ENCODE measurements at regions not wholly inside any gene's neighbourhood (a gene's known extent, or its start where the extent isn't known, plus 50 kb on each side); places are given as distances from the start of the nearest gene placed in this dataset.

DNA sequence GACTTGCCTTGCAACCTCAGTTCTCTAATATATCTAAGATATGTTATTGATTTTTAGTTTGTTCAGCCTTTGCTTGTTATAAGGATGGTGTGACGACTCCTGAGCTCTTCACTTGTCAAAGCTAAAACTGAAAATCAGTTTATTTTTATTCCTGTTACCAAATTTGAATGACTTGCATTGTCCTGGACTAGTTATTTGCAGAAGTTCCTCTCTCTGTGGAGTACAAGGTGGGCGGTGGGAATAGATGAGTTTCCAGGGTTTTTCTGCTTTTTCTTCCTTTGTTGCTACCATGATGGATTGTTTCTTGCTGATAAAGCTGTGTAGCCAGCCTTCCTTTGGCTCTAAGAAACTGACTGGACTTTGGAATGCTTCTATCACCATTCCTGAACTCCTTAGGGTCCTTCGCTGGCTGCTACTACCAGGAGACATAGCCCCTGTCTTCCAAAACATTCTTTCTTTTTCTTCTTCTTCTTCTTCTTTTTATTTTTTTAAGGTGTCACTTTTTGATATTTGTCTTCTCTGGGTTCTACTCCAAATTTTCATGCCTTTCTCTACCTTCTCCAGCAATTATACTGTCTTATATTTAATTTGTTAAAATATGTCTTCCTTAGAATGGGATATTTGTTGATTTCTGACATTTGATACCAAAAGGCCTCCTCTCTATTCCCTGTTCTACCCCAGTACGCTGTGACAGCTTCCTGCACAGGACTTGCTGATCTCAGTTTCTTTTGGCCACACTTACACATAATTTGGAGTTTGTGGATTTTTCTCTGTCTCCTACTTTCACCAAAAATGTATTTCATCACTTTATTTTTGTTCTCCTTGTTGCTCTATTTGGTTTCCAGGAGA lies 145.1 kb upstream of the THRB start:
- no peaks in the 10 kb centered on the region; the same call in 1 of the 2 replicates for H3K9me2 ChIP-seq (ENCODE audit: insufficient read depth)
- H2AFZ ChIP-seq: no peak overlapping the region
- no peak overlapping the region for H3K4me2 ChIP-seq
- H3K27me3 ChIP-seq (ENCODE audit: insufficient read depth): no peaks in the 10 kb centered on the region
- H3F3A ChIP-seq (replicated peaks; ENCODE audit: low read depth): no peaks in the 10 kb centered on the region
- H3K4me3 ChIP-seq: no peak overlapping the region
- H3K36me3 ChIP-seq (ENCODE audit: insufficient read depth): no peaks in the 10 kb centered on the region
- H3K4me3 Mint-ChIP-seq: no peak overlapping the region
- H4K20me1 ChIP-seq (replicated peaks; ENCODE audit: insufficient read depth): no peaks in the 10 kb centered on the region
- peaks cover 5% of the 10 kb centered on the region; the same call in 2 of the 3 replicates for H3K9me3 Mint-ChIP-seq
- ATAC-seq: no peak
- no peaks in the 10 kb centered on the region for H3K79me2 ChIP-seq (replicated peaks; ENCODE audit: insufficient read depth)
- TF ChIP-seq STAT1 (IDR thresholded peaks at IDR 0.05; ENCODE audit: unreplicated experiment) (no peak), EZH2 (IDR thresholded peaks at IDR 0.05; ENCODE audit: low read depth, unreplicated experiment) (no peak), EZH2phosphoT487 (IDR thresholded peaks at IDR 0.05; ENCODE audit: unreplicated experiment) (no peak), ZNF114 (CRISPR knock-in tag; IDR thresholded peaks at IDR 0.05) (no peak), POLR2AphosphoS5 (IDR thresholded peaks at IDR 0.05; ENCODE audit: low read depth) (no peak), JUNB (IDR thresholded peaks at IDR 0.05; ENCODE audit: unreplicated experiment) (no peak), CREB1 (CRISPR knock-in tag; IDR thresholded peaks at IDR 0.05; ENCODE audit: low read depth) (no peak), ZNF331 (CRISPR knock-in tag; IDR thresholded peaks at IDR 0.05; ENCODE audit: low read depth) (no peak), NANOG (IDR thresholded peaks at IDR 0.05; ENCODE audit: borderline replicate concordance) (no peak)
- TF ChIP-seq, protein P1, sequence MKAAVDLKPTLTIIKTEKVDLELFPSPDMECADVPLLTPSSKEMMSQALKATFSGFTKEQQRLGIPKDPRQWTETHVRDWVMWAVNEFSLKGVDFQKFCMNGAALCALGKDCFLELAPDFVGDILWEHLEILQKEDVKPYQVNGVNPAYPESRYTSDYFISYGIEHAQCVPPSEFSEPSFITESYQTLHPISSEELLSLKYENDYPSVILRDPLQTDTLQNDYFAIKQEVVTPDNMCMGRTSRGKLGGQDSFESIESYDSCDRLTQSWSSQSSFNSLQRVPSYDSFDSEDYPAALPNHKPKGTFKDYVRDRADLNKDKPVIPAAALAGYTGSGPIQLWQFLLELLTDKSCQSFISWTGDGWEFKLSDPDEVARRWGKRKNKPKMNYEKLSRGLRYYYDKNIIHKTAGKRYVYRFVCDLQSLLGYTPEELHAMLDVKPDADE (IDR thresholded peaks at IDR 0.05): no peak
- TF ChIP-seq, protein P2, sequence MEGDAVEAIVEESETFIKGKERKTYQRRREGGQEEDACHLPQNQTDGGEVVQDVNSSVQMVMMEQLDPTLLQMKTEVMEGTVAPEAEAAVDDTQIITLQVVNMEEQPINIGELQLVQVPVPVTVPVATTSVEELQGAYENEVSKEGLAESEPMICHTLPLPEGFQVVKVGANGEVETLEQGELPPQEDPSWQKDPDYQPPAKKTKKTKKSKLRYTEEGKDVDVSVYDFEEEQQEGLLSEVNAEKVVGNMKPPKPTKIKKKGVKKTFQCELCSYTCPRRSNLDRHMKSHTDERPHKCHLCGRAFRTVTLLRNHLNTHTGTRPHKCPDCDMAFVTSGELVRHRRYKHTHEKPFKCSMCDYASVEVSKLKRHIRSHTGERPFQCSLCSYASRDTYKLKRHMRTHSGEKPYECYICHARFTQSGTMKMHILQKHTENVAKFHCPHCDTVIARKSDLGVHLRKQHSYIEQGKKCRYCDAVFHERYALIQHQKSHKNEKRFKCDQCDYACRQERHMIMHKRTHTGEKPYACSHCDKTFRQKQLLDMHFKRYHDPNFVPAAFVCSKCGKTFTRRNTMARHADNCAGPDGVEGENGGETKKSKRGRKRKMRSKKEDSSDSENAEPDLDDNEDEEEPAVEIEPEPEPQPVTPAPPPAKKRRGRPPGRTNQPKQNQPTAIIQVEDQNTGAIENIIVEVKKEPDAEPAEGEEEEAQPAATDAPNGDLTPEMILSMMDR (conservative IDR thresholded peaks at IDR 0.05; ENCODE audit: low read depth in 2 of 2): no peak
- TF ChIP-seq, protein P3, sequence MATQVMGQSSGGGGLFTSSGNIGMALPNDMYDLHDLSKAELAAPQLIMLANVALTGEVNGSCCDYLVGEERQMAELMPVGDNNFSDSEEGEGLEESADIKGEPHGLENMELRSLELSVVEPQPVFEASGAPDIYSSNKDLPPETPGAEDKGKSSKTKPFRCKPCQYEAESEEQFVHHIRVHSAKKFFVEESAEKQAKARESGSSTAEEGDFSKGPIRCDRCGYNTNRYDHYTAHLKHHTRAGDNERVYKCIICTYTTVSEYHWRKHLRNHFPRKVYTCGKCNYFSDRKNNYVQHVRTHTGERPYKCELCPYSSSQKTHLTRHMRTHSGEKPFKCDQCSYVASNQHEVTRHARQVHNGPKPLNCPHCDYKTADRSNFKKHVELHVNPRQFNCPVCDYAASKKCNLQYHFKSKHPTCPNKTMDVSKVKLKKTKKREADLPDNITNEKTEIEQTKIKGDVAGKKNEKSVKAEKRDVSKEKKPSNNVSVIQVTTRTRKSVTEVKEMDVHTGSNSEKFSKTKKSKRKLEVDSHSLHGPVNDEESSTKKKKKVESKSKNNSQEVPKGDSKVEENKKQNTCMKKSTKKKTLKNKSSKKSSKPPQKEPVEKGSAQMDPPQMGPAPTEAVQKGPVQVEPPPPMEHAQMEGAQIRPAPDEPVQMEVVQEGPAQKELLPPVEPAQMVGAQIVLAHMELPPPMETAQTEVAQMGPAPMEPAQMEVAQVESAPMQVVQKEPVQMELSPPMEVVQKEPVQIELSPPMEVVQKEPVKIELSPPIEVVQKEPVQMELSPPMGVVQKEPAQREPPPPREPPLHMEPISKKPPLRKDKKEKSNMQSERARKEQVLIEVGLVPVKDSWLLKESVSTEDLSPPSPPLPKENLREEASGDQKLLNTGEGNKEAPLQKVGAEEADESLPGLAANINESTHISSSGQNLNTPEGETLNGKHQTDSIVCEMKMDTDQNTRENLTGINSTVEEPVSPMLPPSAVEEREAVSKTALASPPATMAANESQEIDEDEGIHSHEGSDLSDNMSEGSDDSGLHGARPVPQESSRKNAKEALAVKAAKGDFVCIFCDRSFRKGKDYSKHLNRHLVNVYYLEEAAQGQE (IDR thresholded peaks at IDR 0.05; ENCODE audit: unreplicated experiment): no peak
- TF ChIP-seq, protein P4, sequence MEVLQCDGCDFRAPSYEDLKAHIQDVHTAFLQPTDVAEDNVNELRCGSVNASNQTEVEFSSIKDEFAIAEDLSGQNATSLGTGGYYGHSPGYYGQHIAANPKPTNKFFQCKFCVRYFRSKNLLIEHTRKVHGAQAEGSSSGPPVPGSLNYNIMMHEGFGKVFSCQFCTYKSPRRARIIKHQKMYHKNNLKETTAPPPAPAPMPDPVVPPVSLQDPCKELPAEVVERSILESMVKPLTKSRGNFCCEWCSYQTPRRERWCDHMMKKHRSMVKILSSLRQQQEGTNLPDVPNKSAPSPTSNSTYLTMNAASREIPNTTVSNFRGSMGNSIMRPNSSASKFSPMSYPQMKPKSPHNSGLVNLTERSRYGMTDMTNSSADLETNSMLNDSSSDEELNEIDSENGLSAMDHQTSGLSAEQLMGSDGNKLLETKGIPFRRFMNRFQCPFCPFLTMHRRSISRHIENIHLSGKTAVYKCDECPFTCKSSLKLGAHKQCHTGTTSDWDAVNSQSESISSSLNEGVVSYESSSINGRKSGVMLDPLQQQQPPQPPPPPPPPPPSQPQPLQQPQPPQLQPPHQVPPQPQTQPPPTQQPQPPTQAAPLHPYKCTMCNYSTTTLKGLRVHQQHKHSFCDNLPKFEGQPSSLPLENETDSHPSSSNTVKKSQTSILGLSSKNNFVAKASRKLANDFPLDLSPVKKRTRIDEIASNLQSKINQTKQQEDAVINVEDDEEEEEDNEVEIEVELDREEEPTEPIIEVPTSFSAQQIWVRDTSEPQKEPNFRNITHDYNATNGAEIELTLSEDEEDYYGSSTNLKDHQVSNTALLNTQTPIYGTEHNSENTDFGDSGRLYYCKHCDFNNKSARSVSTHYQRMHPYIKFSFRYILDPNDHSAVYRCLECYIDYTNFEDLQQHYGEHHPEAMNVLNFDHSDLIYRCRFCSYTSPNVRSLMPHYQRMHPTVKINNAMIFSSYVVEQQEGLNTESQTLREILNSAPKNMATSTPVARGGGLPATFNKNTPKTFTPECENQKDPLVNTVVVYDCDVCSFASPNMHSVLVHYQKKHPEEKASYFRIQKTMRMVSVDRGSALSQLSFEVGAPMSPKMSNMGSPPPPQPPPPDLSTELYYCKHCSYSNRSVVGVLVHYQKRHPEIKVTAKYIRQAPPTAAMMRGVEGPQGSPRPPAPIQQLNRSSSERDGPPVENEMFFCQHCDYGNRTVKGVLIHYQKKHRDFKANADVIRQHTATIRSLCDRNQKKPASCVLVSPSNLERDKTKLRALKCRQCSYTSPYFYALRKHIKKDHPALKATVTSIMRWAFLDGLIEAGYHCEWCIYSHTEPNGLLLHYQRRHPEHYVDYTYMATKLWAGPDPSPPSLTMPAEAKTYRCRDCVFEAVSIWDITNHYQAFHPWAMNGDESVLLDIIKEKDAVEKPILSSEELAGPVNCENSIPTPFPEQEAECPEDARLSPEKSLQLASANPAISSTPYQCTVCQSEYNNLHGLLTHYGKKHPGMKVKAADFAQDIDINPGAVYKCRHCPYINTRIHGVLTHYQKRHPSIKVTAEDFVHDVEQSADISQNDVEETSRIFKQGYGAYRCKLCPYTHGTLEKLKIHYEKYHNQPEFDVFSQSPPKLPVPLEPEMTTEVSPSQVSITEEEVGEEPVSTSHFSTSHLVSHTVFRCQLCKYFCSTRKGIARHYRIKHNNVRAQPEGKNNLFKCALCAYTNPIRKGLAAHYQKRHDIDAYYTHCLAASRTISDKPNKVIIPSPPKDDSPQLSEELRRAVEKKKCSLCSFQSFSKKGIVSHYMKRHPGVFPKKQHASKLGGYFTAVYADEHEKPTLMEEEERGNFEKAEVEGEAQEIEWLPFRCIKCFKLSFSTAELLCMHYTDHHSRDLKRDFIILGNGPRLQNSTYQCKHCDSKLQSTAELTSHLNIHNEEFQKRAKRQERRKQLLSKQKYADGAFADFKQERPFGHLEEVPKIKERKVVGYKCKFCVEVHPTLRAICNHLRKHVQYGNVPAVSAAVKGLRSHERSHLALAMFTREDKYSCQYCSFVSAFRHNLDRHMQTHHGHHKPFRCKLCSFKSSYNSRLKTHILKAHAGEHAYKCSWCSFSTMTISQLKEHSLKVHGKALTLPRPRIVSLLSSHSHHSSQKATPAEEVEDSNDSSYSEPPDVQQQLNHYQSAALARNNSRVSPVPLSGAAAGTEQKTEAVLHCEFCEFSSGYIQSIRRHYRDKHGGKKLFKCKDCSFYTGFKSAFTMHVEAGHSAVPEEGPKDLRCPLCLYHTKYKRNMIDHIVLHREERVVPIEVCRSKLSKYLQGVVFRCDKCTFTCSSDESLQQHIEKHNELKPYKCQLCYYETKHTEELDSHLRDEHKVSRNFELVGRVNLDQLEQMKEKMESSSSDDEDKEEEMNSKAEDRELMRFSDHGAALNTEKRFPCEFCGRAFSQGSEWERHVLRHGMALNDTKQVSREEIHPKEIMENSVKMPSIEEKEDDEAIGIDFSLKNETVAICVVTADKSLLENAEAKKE (CRISPR knock-in tag; IDR thresholded peaks at IDR 0.05): no peak
- no peak overlapping the region for H3K27ac Mint-ChIP-seq
- no peaks in the 10 kb centered on the region for H3K27me3 Mint-ChIP-seq (ENCODE audit: insufficient read depth, low read depth, poor library complexity)
- H3K4me1 Mint-ChIP-seq: peaks cover 20% of the 10 kb centered on the region
- no peaks in the 10 kb centered on the region for H3K4me1 ChIP-seq (ENCODE audit: insufficient read depth)
- no peak overlapping the region for H3K27ac ChIP-seq (ENCODE audit: low read depth)
- no peaks in the 10 kb centered on the region for H3K36me3 Mint-ChIP-seq (ENCODE audit: low read depth)
- no peak for DNase-seq (ENCODE audit: low spot score)
